H9 (cell line): ENCODE measurements at regions not wholly inside any gene's neighbourhood (a gene's known extent, or its start where the extent isn't known, plus 50 kb on each side); places are given as distances from the start of the nearest gene placed in this dataset.

Source experiments
- DNase-seq: peaks from one replicate; pipeline ENCODE4 v3.0.0-alpha.2; 2017
- H2AFZ ChIP-seq: one replicate; pipeline ENCODE4 v1.6.1; 2013; ENCODE audit warnings: mild to moderate bottlenecking, low read length, control low read depth, moderate library complexity
- H2AK5ac ChIP-seq: 2 replicates; pipeline ENCODE4 v1.6.1; 2013; ENCODE audit warnings: low read length, control low read depth, mixed read lengths; ENCODE audit not compliant: insufficient read length
- H2BK120ac ChIP-seq: one replicate; pipeline ENCODE4 v1.6.1; 2013; ENCODE audit warnings: low read depth, mild to moderate bottlenecking, low read length, control low read depth, inconsistent platforms; ENCODE audit not compliant: poor library complexity, severe bottlenecking
- H2BK12ac ChIP-seq: 2 replicates; pipeline ENCODE4 v1.6.1; 2013; ENCODE audit warnings: low read length, control low read depth, mixed read lengths, low read depth; ENCODE audit not compliant: insufficient read length
- H2BK15ac ChIP-seq: 2 replicates; pipeline ENCODE4 v1.6.1; 2013; ENCODE audit warnings: low read depth, low read length, control low read depth
- H2BK20ac ChIP-seq: one replicate; pipeline ENCODE4 v1.6.1; 2013; ENCODE audit warnings: low read depth, mild to moderate bottlenecking, low read length, control low read depth, inconsistent platforms; ENCODE audit not compliant: poor library complexity, severe bottlenecking
- H2BK5ac ChIP-seq: 2 replicates; pipeline ENCODE4 v1.6.1; 2013; ENCODE audit warnings: low read length, control low read depth, mixed read lengths; ENCODE audit not compliant: insufficient read length
- H3K14ac ChIP-seq: 2 replicates; pipeline ENCODE4 v1.6.1; 2013; ENCODE audit warnings: low read length, control low read depth; ENCODE audit not compliant: insufficient read depth
- H3K18ac ChIP-seq: 2 replicates; pipeline ENCODE4 v1.6.1; 2013; ENCODE audit warnings: low read depth, mild to moderate bottlenecking, mixed read lengths, low read length, control low read depth; ENCODE audit not compliant: insufficient read length
- H3K23ac ChIP-seq: 2 replicates; pipeline ENCODE4 v1.6.1; 2013; ENCODE audit warnings: low read length, control low read depth, mixed read lengths, low read depth; ENCODE audit not compliant: insufficient read length
- H3K23me2 ChIP-seq: 2 replicates; pipeline ENCODE4 v1.6.1; 2013; ENCODE audit warnings: low read depth, mild to moderate bottlenecking, mixed read lengths, low read length, control low read depth; ENCODE audit not compliant: insufficient read length, poor library complexity, severe bottlenecking
- H3K27ac ChIP-seq: 2 replicates; pipeline ENCODE4 v1.5.1; 2013; ENCODE audit warnings: low read length, control low read depth, mixed read lengths, low read depth; ENCODE audit not compliant: insufficient read length
- H3K27me3 ChIP-seq: 2 replicates; pipeline ENCODE4 v1.6.1; 2013; ENCODE audit warnings: low read length, control low read depth, inconsistent platforms; ENCODE audit not compliant: insufficient read depth
- H3K4ac ChIP-seq: 2 replicates; pipeline ENCODE4 v1.6.1; 2013; ENCODE audit warnings: low read depth, mild to moderate bottlenecking, control low read depth, inconsistent platforms, low read length, moderate library complexity
- H3K4me1 ChIP-seq: 2 replicates; pipeline ENCODE4 v1.6.1; 2013; ENCODE audit warnings: low read length, control low read depth, inconsistent platforms; ENCODE audit not compliant: insufficient read depth
- H3K4me2 ChIP-seq: 2 replicates; pipeline ENCODE4 v1.6.1; 2013; ENCODE audit warnings: low read length, control low read depth, mixed read lengths; ENCODE audit not compliant: insufficient read length, insufficient read depth
- H3K56ac ChIP-seq: 2 replicates; pipeline ENCODE4 v1.6.1; 2013; ENCODE audit warnings: low read depth, mild to moderate bottlenecking, mixed read lengths, low read length, control low read depth; ENCODE audit not compliant: insufficient read length
- H3K79me1 ChIP-seq: 2 replicates; pipeline ENCODE4 v1.6.1; 2013; ENCODE audit warnings: low read depth, mild to moderate bottlenecking, moderate library complexity, low read length, control low read depth, inconsistent platforms; ENCODE audit not compliant: insufficient read depth, poor library complexity, severe bottlenecking
- H3K79me2 ChIP-seq: 2 replicates; pipeline ENCODE4 v1.6.1; 2013; ENCODE audit warnings: low read length, control low read depth, inconsistent platforms; ENCODE audit not compliant: insufficient read depth
- H3K9ac ChIP-seq: 2 replicates; pipeline ENCODE4 v1.6.1; 2013; ENCODE audit warnings: low read length, control low read depth, mixed read lengths; ENCODE audit not compliant: insufficient read length; ENCODE audit errors: extremely low read depth
- H3K9me3 ChIP-seq: one replicate; pipeline ENCODE4 v1.6.1; 2013; ENCODE audit warnings: low read depth, low read length, inconsistent platforms; ENCODE audit not compliant: control insufficient read depth
- H3T11ph ChIP-seq: one replicate; pipeline ENCODE4 v1.6.1; 2013; ENCODE audit warnings: mild to moderate bottlenecking, low read length, control low read depth, inconsistent platforms
- H4K20me1 ChIP-seq: one replicate; pipeline ENCODE4 v1.6.1; 2013; ENCODE audit not compliant: control insufficient read depth, insufficient read length, insufficient read depth
- H4K5ac ChIP-seq: 2 replicates; pipeline ENCODE4 v1.6.1; 2013; ENCODE audit warnings: low read depth, mild to moderate bottlenecking, mixed read lengths, low read length, control low read depth; ENCODE audit not compliant: insufficient read length
- H4K8ac ChIP-seq: replicated peaks from 2 replicates; pipeline ENCODE4 v1.6.1; 2013; ENCODE audit warnings: low read length, control low read depth, mixed read lengths, low read depth; ENCODE audit not compliant: insufficient read length
- H4K91ac ChIP-seq: 2 replicates; pipeline ENCODE4 v1.6.1; 2013; ENCODE audit warnings: low read depth, mild to moderate bottlenecking, moderate library complexity, mixed read lengths, low read length, control low read depth; ENCODE audit not compliant: insufficient read length
- H3K27ac Mint-ChIP-seq, 3 experiments: 2 replicates in 2 of 3; 3 replicates in 1 of 3; pipeline ENCODE4 v1.8.0; 2020 to 2021; ENCODE audit warnings: mixed read lengths in 3 of 3, mild to moderate bottlenecking in 1 of 3, moderate library complexity in 1 of 3
- H3K27me3 Mint-ChIP-seq: 2 replicates; pipeline ENCODE4 v1.8.0; 2021; ENCODE audit warnings: low read depth, mild to moderate bottlenecking, moderate library complexity, mixed read lengths
- H3K36me3 Mint-ChIP-seq, 3 experiments: 2 replicates in 2 of 3; 3 replicates in 1 of 3; pipeline ENCODE4 v1.8.0; 2020 to 2021; ENCODE audit warnings: low read depth in 3 of 3, mixed read lengths in 3 of 3; ENCODE audit not compliant: insufficient read depth in 1 of 3
- H3K4me1 Mint-ChIP-seq, 2 experiments: 2 replicates each; pipeline ENCODE4 v1.8.0; 2020; ENCODE audit warnings: mixed read lengths in 2 of 2
- H3K4me3 Mint-ChIP-seq, 2 experiments: 2 replicates in 1 of 2; 3 replicates in 1 of 2; pipeline ENCODE4 v1.8.0; 2020 to 2021; ENCODE audit warnings: mild to moderate bottlenecking in 2 of 2, mixed read lengths in 2 of 2, moderate library complexity in 1 of 2
- H3K9me3 Mint-ChIP-seq, 2 experiments: 2 replicates in 1 of 2; 3 replicates in 1 of 2; pipeline ENCODE4 v1.8.0; 2020; ENCODE audit warnings: mild to moderate bottlenecking in 2 of 2, mixed read lengths in 2 of 2, moderate library complexity in 1 of 2
- WGBS: extraction: QIAGEN DNeasy Blood & Tissue Kit; methylation state at CpG from one replicate; pipeline ENCODE4 v1.1.7; 2013; ENCODE audit warnings: missing lambda C conversion rate, low lambda C conversion rate, mixed read lengths; ENCODE audit not compliant: insufficient read length; ENCODE audit errors: extremely low coverage; 5-methylcytosine and 5-hydroxymethylcytosine counted together
- TF ChIP-seq, protein P1 (sequence below): fragments of 200-600 bp; sonication (generic); conservative IDR thresholded peaks from 3 replicates; pipeline ENCODE4 v1.8.0; 2021; ENCODE audit warnings: antibody characterized with exemption, mild to moderate bottlenecking

DNA sequence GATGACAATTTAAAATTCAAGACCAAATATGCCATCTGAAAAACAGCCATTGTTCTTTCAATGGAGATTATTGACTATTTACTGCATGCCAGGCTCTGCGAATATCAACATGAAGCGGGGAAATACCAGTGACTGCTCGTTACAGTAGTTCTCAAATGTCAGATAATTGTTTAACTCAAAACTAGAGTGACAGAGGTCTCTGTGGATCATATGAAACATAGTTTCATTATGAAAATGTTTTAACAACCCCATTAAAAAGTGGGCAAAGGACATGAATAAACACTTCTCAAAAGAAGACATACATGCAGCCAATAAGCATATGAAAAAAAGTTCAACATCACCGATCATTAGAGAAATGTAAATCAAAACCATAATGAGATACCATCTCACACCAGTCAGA lies 50.0 kb upstream of the GPR149 start:
- Histone ChIP-seq H4K91ac (no peak overlapping the region), H3K27me3 (no peaks in the 10 kb centered on the region), H2BK15ac (no peak overlapping the region), H2AK5ac (no peak overlapping the region), H3K79me1 (no peaks in the 10 kb centered on the region), H3T11ph (no peak overlapping the region), H4K20me1 (no peaks in the 10 kb centered on the region), H3K56ac (no peak overlapping the region), H3K14ac (no peak overlapping the region), H3K79me2 (no peaks in the 10 kb centered on the region), H3K9ac (no peak overlapping the region), H3K9me3 (no peaks in the 10 kb centered on the region), H2BK20ac (no peak overlapping the region), H3K18ac (no peak overlapping the region), H2BK5ac (no peak overlapping the region), H3K23me2 (no peaks in the 10 kb centered on the region), H4K8ac (no peak overlapping the region), H3K4ac (no peak overlapping the region), H4K5ac (no peak overlapping the region), H2BK120ac (no peak overlapping the region), H3K4me1 (no peaks in the 10 kb centered on the region), H3K23ac (no peak overlapping the region), H3K4me2 (no peak overlapping the region), H3K27ac (no peak overlapping the region), H2BK12ac (no peak overlapping the region), H2AFZ (no peak overlapping the region)
- Mint-ChIP-seq H3K27me3 (no peaks in the 10 kb centered on the region), H3K4me1 (no peaks in the 10 kb centered on the region), H3K27ac (no peak overlapping the region), H3K9me3 (no peaks in the 10 kb centered on the region), H3K36me3 (no peaks in the 10 kb centered on the region), H3K4me3 (no peak overlapping the region)
- DNase-seq = no peak
- WGBS = no CpG with 5 or more reads among the region's 4 CpGs
- TF ChIP-seq, protein P1, sequence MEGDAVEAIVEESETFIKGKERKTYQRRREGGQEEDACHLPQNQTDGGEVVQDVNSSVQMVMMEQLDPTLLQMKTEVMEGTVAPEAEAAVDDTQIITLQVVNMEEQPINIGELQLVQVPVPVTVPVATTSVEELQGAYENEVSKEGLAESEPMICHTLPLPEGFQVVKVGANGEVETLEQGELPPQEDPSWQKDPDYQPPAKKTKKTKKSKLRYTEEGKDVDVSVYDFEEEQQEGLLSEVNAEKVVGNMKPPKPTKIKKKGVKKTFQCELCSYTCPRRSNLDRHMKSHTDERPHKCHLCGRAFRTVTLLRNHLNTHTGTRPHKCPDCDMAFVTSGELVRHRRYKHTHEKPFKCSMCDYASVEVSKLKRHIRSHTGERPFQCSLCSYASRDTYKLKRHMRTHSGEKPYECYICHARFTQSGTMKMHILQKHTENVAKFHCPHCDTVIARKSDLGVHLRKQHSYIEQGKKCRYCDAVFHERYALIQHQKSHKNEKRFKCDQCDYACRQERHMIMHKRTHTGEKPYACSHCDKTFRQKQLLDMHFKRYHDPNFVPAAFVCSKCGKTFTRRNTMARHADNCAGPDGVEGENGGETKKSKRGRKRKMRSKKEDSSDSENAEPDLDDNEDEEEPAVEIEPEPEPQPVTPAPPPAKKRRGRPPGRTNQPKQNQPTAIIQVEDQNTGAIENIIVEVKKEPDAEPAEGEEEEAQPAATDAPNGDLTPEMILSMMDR = no peak
